SU-DHL-6 (cell line): ENCODE measurements at regions not wholly inside any gene's neighbourhood (a gene's known extent, or its start where the extent isn't known, plus 50 kb on each side); places are given as distances from the start of the nearest gene placed in this dataset.

Experiments used
- H2AFZ ChIP-seq: fragments of 200-600 bp; sonication (generic); 2 replicates; pipeline ENCODE4 v1.6.1; 2014; ENCODE audit warnings: low read depth, mild to moderate bottlenecking, moderate library complexity, mixed read lengths, antibody characterized with exemption, low read length; ENCODE audit not compliant: severe bottlenecking
- H3F3A ChIP-seq: fragments of 200-600 bp; shearing (Covaris generic); 2 replicates; pipeline ENCODE4 v1.6.0; 2016; ENCODE audit warnings: antibody characterized with exemption, mild to moderate bottlenecking; ENCODE audit not compliant: insufficient read depth
- H3K27ac ChIP-seq: fragments of 200-600 bp; sonication (generic); 2 replicates; pipeline ENCODE4 v1.5.1; 2016; ENCODE audit warnings: low read depth, mild to moderate bottlenecking, low read length, moderate library complexity, mixed read lengths
- H3K27me3 ChIP-seq: fragments of 200-600 bp; sonication (generic), shearing (Covaris generic); 2 replicates; pipeline ENCODE4 v1.6.0; 2014; ENCODE audit warnings: mild to moderate bottlenecking, low read length
- H3K36me3 ChIP-seq: fragments of 200-600 bp; sonication (generic); 2 replicates; pipeline ENCODE4 v1.6.1; 2014; ENCODE audit warnings: mild to moderate bottlenecking, low read length, mixed read lengths
- H3K4me2 ChIP-seq: fragments of 300-600, 200-600 bp; shearing (Covaris generic), sonication (generic); 2 replicates; pipeline ENCODE4 v1.6.0; 2014; ENCODE audit warnings: low read length, low read depth, mild to moderate bottlenecking; ENCODE audit not compliant: poor library complexity, severe bottlenecking
- H3K4me3 ChIP-seq: fragments of 200-600 bp; sonication (generic); 2 replicates; pipeline ENCODE4 v1.5.1; 2014; ENCODE audit warnings: antibody characterized with exemption, low read length, mild to moderate bottlenecking, mixed read lengths; ENCODE audit not compliant: insufficient read depth, poor library complexity, severe bottlenecking
- H3K79me2 ChIP-seq: fragments of 200-600 bp; sonication (generic); 2 replicates; pipeline ENCODE4 v1.6.1; 2014; ENCODE audit warnings: mild to moderate bottlenecking, low read length, moderate library complexity; ENCODE audit not compliant: insufficient read depth
- H3K9ac ChIP-seq: fragments of 200-600 bp; sonication (generic); 2 replicates; pipeline ENCODE4 v1.7.0; 2014; ENCODE audit warnings: mild to moderate bottlenecking, low read length
- H3K9me2 ChIP-seq: fragments of 200-600 bp; sonication (generic); replicated peaks from 2 replicates; pipeline ENCODE4 v1.6.1; 2014; ENCODE audit warnings: low read length; ENCODE audit not compliant: insufficient read depth
- H3K9me3 ChIP-seq: fragments of 200-600 bp; sonication (generic); 2 replicates; pipeline ENCODE4 v1.6.1; 2014; ENCODE audit warnings: low read length, mixed read lengths; ENCODE audit not compliant: insufficient read depth
- H4K20me1 ChIP-seq: fragments of 200-600 bp; sonication (generic); 2 replicates; pipeline ENCODE4 v1.6.1; 2014; ENCODE audit warnings: low read depth, mild to moderate bottlenecking, antibody characterized with exemption, low read length, moderate library complexity, mixed read lengths
- CTCF ChIP-seq: fragments of 200-600 bp; sonication (generic); IDR thresholded peaks from one replicate; pipeline ENCODE4 v1.5.1; 2017; ENCODE audit warnings: antibody characterized with exemption, mild to moderate bottlenecking, low read length, moderate library complexity; ENCODE audit not compliant: insufficient read depth, poor library complexity, severe bottlenecking
- EZH2phosphoT487 ChIP-seq: fragments of 200-600 bp; sonication (generic), shearing (Covaris generic); conservative IDR thresholded peaks from 2 replicates; pipeline ENCODE4 v1.6.1; 2018; ENCODE audit warnings: mild to moderate bottlenecking, antibody characterized with exemption, low read length, moderate library complexity, mixed read lengths

- Histone ChIP-seq H3K79me2 (no peaks in the 10 kb centered on the region), H3F3A (no peaks in the 10 kb centered on the region), H3K9me2 (no peaks in the 10 kb centered on the region), H4K20me1 (no peaks in the 10 kb centered on the region), H3K4me2 (no peak overlapping the region), H3K27ac (no peak overlapping the region), H2AFZ (no peak overlapping the region), H3K9ac (no peak overlapping the region), H3K36me3 (no peaks in the 10 kb centered on the region), H3K9me3 (no peaks in the 10 kb centered on the region), H3K4me3 (no peak overlapping the region), H3K27me3 (no peaks in the 10 kb centered on the region)
- TF ChIP-seq CTCF (no peak), EZH2phosphoT487 (no peak)
Measured at GRCh38 chr20:48302149-48302548, 516.9 kb upstream of the SULF2 start.

GRCh38 chr20:48301189-48301588, 515.9 kb upstream of the SULF2 start:
- Histone ChIP-seq H3K79me2 (no peaks in the 10 kb centered on the region), H3F3A (no peaks in the 10 kb centered on the region), H3K4me3 (no peak overlapping the region), H3K36me3 (no peaks in the 10 kb centered on the region), H3K27me3 (no peaks in the 10 kb centered on the region), H3K9me3 (no peaks in the 10 kb centered on the region), H4K20me1 (no peaks in the 10 kb centered on the region), H3K9me2 (no peaks in the 10 kb centered on the region), H2AFZ (no peak overlapping the region), H3K27ac (no peak overlapping the region), H3K9ac (no peak overlapping the region), H3K4me2 (no peak overlapping the region)
- TF ChIP-seq CTCF (no peak), EZH2phosphoT487 (no peak)

DNA sequence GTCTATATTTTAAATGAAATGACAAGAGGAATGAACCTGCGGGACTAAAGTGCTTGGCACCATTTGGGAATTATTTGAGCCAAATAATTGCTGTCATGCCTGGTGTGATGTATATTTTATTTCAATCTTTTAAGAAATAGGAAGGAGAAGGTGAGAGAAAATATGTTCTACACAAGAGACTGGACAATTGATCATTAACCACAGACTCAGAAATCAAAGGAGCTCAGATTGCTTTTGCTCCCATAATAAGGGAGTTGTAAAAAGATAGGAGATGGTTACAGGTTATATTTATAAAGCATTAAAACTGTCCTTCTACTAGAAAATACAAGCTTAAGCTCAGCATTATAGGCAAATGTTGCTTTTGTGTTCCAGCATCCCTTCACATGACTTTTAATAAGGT, 515.2 kb upstream of the SULF2 start:
- Histone ChIP-seq H3K79me2 (no peaks in the 10 kb centered on the region), H3K4me3 (no peak overlapping the region), H3K9ac (no peak overlapping the region), H2AFZ (no peak overlapping the region), H3K9me3 (no peaks in the 10 kb centered on the region), H3K4me2 (no peak overlapping the region), H4K20me1 (no peaks in the 10 kb centered on the region), H3K27ac (no peak overlapping the region), H3K27me3 (no peaks in the 10 kb centered on the region), H3K9me2 (no peaks in the 10 kb centered on the region), H3F3A (no peaks in the 10 kb centered on the region), H3K36me3 (no peaks in the 10 kb centered on the region)
- TF ChIP-seq CTCF (no peak), EZH2phosphoT487 (no peak)
